GM12892 (cell line): ENCODE measurements at regions not wholly inside any gene's neighbourhood (a gene's known extent, or its start where the extent isn't known, plus 50 kb on each side); places are given as distances from the start of the nearest gene placed in this dataset.

Experiments used
- POLR2A ChIP-seq: IDR thresholded peaks from 2 replicates; pipeline ENCODE4 v1.6.1; 2011; ENCODE audit warnings: low read depth, low read length, control low read depth
- TAF1 ChIP-seq: IDR thresholded peaks from 2 replicates; pipeline ENCODE4 v1.6.1; 2011; ENCODE audit warnings: low read depth, mild to moderate bottlenecking, control low read depth, low read length, borderline replicate concordance

DNA sequence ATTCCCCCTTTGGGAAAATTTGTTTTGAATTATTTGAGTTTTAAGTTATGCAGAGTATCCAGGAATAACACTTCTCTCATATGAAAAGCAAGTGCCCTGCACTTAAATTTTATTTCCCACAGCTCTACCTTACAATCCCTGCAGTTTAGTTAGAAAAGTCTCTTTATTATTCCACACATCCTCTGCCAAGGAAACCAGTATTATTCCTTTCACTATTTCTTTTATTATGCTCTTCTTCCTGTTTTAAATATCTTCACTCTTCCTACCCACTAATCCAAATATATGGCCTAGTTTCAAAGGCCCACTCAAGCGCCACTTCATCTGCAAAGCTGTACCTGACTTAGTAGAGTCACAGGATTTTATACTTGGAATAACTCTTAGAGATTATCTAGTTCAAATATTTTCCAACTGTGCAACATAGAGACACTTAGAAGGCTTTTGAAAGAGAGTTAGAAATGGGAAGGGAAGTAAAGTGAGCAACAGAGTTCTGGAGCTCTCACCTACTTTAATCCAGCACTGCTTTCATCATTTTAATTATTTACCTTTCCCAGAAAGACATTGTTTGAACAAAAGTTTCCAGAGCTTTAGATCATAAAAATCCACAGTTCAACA lies 97.2 kb upstream of the LYPLAL1 start:
- TF ChIP-seq POLR2A (no peak), TAF1 (no peak)
